ENCODE measurements at regions not wholly inside any gene's neighbourhood (a gene's known extent, or its start where the extent isn't known, plus 50 kb on each side); places are given as distances from the start of the nearest gene placed in this dataset.

GRCh38 chr5:117327511-117327910 is 752.9 kb upstream of the SEMA6A start (continued):
- TF ChIP-seq ZNF462 (CRISPR knock-in tag; IDR thresholded peaks at IDR 0.05): no peak
- TF ChIP-seq POLR2AphosphoS5 (IDR thresholded peaks at IDR 0.05; ENCODE audit: low read depth): no peak
- no peak for TF ChIP-seq ZNF331 (CRISPR knock-in tag; IDR thresholded peaks at IDR 0.05; ENCODE audit: low read depth)
- no peak for TF ChIP-seq JUNB (IDR thresholded peaks at IDR 0.05; ENCODE audit: unreplicated experiment)

- no peaks in the 10 kb centered on the region for H4K20me1 ChIP-seq (replicated peaks; ENCODE audit: insufficient read depth)
- ATAC-seq (no peak), DNase-seq (ENCODE audit: low spot score) (peak; percentile 29)
- Mint-ChIP-seq H3K36me3 (ENCODE audit: low read depth) (peaks cover 12% of the 10 kb centered on the region; the same call in 2 of the 3 replicates), H3K27me3 (ENCODE audit: insufficient read depth, low read depth, poor library complexity) (no peaks in the 10 kb centered on the region), H3K27ac (no peak overlapping the region), H3K4me1 (no peaks in the 10 kb centered on the region), H3K9me3 (peaks cover 16% of the 10 kb centered on the region), H3K4me3 (no peak overlapping the region)
- no peak for TF ChIP-seq STAT1 (IDR thresholded peaks at IDR 0.05; ENCODE audit: unreplicated experiment)
- peak; percentile 35 to 58 for TF ChIP-seq CTCF (conservative IDR thresholded peaks at IDR 0.05; ENCODE audit: low read depth in 2 of 2)
- no peak for TF ChIP-seq CREB1 (CRISPR knock-in tag; IDR thresholded peaks at IDR 0.05; ENCODE audit: low read depth)
- no peak for TF ChIP-seq ZNF331 (CRISPR knock-in tag; IDR thresholded peaks at IDR 0.05; ENCODE audit: low read depth)
- TF ChIP-seq NANOG (IDR thresholded peaks at IDR 0.05; ENCODE audit: borderline replicate concordance): no peak
- no peak for TF ChIP-seq EZH2phosphoT487 (IDR thresholded peaks at IDR 0.05; ENCODE audit: unreplicated experiment)
- H3K36me3 ChIP-seq (ENCODE audit: insufficient read depth): no peaks in the 10 kb centered on the region
- H3K4me3 ChIP-seq: no peak overlapping the region
- no peak overlapping the region for H3K27ac ChIP-seq (ENCODE audit: low read depth)
- no peak overlapping the region for H3K4me2 ChIP-seq
- H2AFZ ChIP-seq: no peak overlapping the region
- no peaks in the 10 kb centered on the region for H3K79me2 ChIP-seq (replicated peaks; ENCODE audit: insufficient read depth)
- H3K9me2 ChIP-seq (ENCODE audit: insufficient read depth): peaks cover 8% of the 10 kb centered on the region
- no peaks in the 10 kb centered on the region for H3F3A ChIP-seq (replicated peaks; ENCODE audit: low read depth)
- no peaks in the 10 kb centered on the region for H3K27me3 ChIP-seq (ENCODE audit: insufficient read depth)
- no peaks in the 10 kb centered on the region for H3K4me1 ChIP-seq (ENCODE audit: insufficient read depth)
Observed at GRCh38 chr5:117326997-117327396, 752.4 kb upstream of the SEMA6A start.

Measured in GM23338 (cell line).